Choroid plexus epithelial cell (primary cell): ENCODE measurements at regions not wholly inside any gene's neighbourhood (a gene's known extent, or its start where the extent isn't known, plus 50 kb on each side); places are given as distances from the start of the nearest gene placed in this dataset.
A peak's percentile ranks its signal among the peaks of the same experiment; 100 is the strongest.
"Not testable (repeated sequence)": the region's sequence is repeated elsewhere in the genome, so short reads cannot be mapped to it uniquely, and the experiment has no call there.

Experiments used
- DNase-seq: peaks from one replicate; pipeline ENCODE4 v3.0.0-alpha.2; 2010; ENCODE audit warnings: low read depth
- H3K4me3 ChIP-seq: 2 replicates; pipeline ENCODE4 v1.5.1; 2011; ENCODE audit warnings: low read depth, mild to moderate bottlenecking, control low read depth, low read length, moderate library complexity
- CTCF ChIP-seq: conservative IDR thresholded peaks from 2 replicates; pipeline ENCODE4 v1.5.1; 2011; ENCODE audit warnings: low read depth, mild to moderate bottlenecking, control low read depth, inconsistent platforms, low read length, moderate library complexity

GRCh38 chr12:25702553-25702952 lies 149.5 kb upstream of the LMNTD1 start:
- no peak for DNase-seq
- H3K4me3 ChIP-seq: no peak overlapping the region
- TF ChIP-seq CTCF: no peak

GRCh38 chr12:25705261-25705660 lies 152.2 kb upstream of the LMNTD1 start:
- DNase-seq: no peak
- no peak for TF ChIP-seq CTCF
- H3K4me3 ChIP-seq: no peak overlapping the region

DNA sequence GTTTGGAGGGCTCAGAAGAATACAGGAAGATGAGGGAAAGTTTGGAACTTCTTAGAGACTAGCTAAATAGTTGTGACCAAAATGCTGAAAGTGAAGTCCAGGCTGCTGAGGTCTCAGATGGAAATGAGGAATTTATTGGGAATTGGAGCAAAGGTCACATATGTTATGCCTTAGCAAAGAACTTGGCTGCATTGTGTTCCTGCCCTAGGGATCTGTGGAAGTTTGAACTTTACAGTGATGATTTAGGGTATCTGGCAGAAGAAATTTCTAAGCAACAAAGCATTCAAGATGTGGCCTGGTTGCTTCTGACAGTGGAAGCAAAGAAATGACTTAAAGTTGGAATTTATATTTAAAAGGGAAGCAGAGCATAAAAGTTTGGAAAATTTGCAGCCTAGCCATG lies 153.6 kb upstream of the LMNTD1 start:
- H3K4me3 ChIP-seq, DNase-seq: not testable (repeated sequence)

- no peak overlapping the region for H3K4me3 ChIP-seq
- no peak for TF ChIP-seq CTCF
- no peak for DNase-seq
These were observed 154.0 kb upstream of the LMNTD1 start for GRCh38 chr12:25707056-25707455.

GRCh38 chr12:25708661-25709060 lies 155.6 kb upstream of the LMNTD1 start:
- H3K4me3 ChIP-seq: no peak overlapping the region
- peak; percentile 48 for DNase-seq
- no peak for TF ChIP-seq CTCF

- H3K4me3 ChIP-seq: no peak overlapping the region
- TF ChIP-seq CTCF: no peak
- DNase-seq: no peak
These were observed 157.0 kb upstream of the LMNTD1 start for GRCh38 chr12:25710128-25710527.

- H3K4me3 ChIP-seq: not testable (repeated sequence)
These were observed 158.0 kb upstream of the LMNTD1 start for GRCh38 chr12:25710938-25711605.

DNA sequence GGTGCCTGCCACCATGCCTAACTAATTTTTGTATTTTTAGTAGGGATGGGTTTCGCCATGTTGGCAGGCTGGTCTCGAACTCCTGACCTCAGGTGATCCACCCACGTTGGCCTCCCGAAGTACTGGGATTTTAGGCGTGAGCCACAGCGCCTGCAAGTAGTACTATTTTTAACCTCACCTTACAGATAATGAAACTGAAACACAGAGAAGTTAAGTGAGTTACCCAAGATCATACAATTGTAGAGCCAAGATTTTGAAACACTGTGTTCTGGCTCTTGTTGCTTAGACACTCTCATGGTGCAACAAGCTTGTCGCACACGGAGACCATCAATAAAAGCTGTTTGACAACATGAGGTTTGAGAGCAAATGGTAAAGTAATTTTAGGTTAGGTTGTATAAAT lies 159.1 kb upstream of the LMNTD1 start:
- no peak for DNase-seq
- TF ChIP-seq CTCF: no peak
- H3K4me3 ChIP-seq: no peak overlapping the region

More at GRCh38 chr12:25710938-25711605, 158.0 kb upstream of the LMNTD1 start:
- peak; percentile 46 for DNase-seq
